ENCODE measurements at regions not wholly inside any gene's neighbourhood (a gene's known extent, or its start where the extent isn't known, plus 50 kb on each side); places are given as distances from the start of the nearest gene placed in this dataset.

DNA sequence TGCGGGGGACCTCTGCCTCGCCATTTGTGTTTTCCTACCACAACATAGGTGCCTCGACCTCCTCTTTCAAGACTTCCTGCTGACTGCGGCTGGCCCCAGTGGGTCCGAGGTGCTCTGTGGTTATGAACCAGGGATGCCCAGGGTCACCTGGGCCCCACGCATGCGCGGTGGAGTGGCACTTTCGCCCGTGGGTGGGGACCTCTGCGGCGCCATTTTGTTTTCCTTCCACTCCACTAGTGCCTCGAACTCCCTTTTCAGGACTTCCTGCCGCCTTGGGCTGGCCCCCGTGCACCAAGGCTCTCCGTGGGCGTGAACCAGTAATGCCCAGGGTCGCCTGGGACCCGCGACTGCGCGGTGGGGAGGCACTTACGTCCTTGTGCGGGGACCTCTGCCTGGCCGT is 351.6 kb downstream of the ALG10 start:
- DNase-seq (ENCODE audit: low read depth, low spot score), result no peak

DNA sequence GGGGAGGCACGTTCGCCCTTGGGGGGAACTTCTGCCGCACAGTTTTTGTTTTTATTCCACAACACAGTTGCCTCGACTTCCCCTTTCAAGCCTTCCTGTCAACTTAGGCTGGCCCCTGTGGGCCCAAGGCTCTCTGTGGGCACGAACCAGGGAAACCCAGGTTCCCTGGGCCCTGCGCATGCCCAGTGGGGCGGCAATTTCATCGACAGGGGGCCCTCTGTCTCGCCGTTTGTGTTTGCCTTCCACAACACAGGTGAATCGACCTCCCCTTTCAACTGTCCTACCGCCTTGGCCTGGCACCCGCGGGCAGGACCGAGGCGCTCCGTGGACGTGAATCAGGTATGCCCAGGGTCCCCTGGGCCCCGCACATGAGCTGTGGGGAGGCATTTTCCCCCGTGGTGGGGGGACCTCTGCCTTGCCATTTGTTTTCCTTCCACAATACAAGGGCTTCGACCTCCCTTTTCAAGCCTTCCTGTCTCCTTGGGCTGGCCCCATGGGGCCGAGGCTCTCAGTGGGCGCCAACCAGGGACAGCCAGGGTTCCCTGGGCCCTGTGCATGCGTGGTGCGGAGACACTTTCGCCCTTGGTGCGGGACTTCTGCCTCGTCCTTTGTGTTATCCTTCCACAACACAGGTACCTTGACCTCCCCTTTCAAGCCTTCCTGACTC is 354.0 kb downstream of the ALG10 start:
- DNase-seq (ENCODE audit: low read depth, low spot score), result no peak

DNA sequence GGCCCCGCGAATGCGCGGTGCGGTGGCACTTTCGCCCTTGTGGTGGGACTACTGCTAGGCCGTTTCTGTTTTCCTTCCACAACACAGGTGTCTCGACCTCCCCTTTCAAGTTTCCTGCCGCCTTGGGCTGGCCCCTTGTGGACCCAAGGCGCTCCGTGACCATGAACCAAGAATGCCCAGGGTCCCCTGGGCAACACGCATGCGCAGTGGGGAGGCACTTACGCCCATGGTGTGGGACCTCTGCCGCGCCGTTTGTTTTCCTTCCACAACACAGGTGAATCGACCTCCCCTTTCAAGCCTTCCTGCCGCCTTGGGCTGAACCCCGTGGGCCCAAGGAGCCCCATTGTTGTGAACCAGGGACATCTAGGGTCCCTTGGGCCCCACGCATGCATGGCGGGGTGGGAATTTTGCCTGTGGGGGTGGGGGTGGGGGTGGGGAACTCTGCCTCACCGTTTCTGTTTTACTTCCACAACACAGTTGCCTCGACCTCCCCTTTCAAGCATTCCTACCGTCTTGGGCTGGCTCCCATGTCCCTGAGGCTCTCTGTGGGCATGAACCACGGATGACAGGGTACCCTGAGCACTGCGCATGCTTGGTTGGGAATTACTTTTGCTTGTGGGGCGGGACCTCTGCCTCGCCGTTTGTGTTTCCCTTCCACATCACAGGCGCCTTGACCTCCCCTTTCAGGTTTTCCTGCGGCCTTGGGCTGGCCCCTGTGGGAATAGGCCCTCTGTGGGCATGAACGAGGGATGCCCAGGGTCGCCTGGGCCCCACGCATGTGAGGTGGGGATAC is 355.1 kb downstream of the ALG10 start:
- DNase-seq (ENCODE audit: low read depth, low spot score), result no peak

DNA sequence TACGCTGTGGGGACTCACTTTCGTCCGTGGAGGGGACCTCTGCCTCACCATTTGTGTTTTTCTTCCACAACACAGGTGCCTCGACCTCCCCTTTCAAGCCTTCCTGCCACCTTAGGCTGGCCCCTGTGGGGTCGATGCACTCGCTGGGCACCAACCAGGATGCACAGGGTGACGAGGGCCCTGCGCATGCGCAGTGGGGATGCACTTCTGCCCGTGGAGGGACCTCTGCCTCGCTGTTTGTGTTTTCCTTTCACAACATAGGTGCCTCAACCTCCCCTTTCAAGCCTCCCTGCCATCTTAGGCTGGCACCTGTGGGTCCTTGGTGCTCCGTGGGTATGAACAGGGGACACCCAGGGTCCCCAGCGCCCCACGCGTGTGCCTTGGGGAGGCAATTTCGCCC is 356.8 kb downstream of the ALG10 start:
- DNase-seq (ENCODE audit: low read depth, low spot score), result no peak

DNA sequence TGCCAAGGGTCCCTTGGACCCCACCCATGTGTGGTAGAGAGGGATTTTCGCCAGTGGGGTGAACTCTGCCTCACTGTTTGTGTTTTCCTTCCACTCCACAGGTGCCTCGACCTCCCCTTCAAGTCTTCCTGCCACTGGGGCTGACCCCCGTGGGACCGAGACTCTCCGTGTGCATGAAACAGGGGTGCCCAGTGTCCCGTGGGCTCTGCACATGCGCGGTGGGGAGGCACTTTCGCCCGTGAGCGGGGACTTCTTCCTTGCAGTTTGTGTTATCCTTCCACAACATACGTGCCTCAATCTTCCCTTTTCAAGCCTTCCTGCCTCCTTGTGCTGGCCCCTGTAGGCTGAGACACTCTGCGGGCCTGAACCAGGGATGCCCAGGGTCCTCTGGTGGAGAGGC is 362.4 kb downstream of the ALG10 start:
- DNase-seq (ENCODE audit: low read depth, low spot score), result no peak

DNA sequence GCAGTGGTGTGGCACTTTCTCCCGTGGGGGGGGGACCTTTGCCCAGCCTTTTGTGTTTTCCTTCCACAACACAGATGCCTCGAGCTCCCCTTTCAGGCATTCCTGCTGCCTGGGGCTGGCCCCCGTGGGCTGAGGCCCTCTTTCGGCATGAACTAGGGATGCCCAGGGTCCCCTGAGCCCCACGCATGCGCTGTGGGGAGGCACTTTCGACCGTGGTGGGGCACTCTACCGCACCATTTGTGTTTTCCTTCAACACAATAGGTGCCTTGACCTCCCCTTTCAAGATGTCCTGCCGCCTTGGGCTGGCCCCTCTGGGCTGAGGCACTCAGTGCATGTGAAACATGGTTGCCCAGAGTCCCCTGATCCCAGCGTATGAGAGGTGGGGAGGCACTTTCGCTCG is 363.7 kb downstream of the ALG10 start:
- DNase-seq (ENCODE audit: low read depth, low spot score), result no peak

DNA sequence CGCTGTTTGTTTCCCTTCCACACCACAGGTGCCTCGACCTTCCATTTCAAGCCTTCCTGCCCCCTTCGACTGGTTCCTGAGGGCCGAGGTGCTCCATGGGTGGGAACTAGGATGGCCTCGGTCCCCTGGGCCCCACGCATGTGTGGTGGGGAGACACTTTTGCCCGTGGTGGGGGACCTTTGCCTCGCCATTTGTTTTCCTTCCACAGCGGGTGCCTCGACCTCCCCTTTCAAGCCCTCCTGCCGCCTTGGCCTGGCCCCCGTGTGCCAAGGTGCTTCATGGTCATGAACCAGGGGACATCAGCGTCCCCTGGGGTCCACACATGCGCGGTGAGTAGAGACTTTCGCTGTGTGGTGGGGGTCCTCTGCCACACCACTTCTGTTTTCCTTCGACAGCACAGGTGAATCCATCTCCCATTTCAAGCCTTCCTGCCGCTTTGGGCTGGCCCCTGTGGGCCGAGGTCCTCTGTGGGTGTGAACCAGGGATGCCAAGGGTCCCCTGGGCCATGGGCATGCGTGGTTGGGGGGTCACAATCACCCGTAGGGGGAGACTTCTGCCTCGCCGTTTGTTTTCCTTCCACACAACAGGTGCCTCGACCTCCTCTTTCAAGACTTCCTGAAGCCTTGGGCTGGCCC is 364.4 kb downstream of the ALG10 start:
- no peak for DNase-seq (ENCODE audit: low read depth, low spot score)

DNA sequence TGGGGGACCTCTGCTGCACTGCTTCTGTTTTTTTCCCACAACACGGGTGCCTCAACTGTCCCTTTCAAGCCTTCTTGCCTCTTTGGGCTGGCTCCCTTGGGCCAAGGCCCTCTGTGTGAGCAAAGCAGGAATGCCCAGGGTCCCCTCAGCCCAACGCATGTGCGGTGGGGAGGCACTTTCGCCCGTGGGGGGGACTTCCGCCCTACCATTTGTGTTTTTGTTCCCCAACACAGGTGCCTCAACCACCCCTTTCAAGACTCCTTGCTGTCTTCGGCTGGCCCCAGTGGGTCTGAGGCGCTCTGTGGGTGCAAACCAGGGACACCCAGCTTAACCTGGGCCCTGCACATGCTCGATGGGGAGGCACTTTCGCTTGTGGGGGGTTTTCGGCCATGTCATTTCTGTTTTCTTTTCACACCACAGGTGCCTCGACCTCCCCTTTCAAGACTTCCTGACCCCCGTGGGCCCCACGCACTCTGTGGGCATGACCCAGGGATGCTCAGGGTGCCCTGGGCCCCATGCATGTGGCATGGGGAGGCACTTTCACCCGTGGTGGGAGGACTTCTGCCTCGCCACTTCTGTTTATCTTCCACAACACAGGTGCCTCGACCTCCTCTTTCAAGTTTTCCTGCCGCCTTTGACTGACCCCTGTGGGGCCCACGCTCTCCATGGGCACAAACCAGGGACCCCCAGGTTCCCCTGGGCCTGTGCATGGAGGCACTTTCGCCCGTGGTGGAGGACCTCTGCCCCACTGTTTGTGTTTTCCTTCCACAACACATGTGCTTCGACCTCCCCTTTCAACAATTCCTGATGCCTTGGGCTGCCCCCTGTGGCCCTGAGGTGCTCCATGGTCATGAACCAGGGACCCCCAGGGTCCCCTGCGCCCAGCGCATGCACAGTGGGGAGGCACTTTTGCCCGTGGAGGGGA is 365.7 kb downstream of the ALG10 start:
- no peak for DNase-seq (ENCODE audit: low read depth, low spot score)

DNA sequence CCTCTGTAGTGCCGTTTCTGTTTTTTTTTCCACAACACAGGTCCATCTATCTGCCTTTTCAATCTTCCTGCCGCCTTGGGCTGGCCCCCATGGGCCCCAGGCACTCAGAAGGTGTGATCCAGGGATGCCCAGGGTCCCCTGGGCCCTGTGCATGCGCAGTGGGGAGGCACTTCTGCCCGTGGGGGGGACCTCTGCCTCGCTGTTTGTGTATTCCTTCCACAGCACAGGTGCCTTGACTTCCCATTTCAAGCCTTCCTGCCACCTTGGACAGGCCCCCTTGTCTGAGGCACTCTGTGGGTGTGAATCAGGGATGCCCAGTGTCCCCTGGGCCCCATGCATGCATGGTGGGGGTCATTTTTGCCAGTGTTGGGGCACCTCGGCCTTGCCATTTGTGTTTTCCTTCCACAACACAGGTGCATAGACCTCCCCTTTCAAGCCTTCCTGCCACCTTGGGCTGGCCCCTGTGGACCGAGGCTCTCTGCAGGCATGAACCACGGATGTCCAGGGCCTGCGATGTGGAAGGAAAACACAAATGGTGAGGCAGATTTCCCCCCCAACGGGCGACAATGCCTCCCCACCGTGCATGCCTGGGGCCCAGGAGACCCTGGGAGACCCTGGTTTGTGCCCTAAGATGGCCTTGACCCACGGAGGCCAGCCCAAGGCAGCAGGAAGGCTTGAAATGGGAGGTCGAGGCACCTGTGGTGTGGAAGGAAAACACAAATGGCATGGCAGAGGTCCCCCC is 366.5 kb downstream of the ALG10 start:
- DNase-seq (ENCODE audit: low read depth, low spot score), result no peak

DNA sequence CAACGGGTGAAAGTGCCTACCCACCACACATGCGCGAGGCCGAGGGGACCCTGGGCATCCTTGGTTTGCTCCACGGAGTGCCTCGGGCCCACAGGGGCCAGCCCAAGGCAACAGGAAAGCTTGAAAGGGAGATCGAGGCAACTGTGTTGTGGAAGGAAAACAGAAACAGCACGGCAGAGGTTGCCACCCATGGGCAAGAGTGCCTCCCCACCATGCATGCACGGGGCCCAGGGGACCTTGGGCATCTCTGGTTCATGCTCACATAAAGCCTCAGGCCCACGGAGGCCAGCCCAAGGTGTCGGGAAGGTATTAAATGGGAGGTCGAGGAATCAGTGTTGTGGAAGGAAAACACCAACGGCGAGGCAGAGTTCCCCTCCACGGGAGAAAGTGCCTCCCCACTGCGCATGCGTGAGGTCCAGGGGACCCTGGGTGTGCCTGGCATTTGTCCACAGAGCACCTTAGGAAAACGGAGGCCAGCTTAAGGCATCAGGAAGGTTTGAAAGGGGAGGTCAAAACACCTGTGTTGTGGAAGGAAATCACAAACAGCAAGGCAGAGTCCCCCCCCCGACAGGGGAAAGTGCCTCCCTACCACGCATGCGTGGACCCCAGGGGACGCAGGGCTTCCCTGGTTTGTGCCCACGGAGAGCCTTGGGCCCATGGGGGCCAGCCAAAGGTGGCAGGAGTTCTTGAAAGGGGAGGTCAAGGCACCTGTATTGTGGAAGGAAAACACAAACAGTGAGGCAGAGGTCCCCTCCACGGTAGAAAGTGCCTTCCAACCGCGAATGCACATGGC is 367.3 kb downstream of the ALG10 start:
- no peak for DNase-seq (ENCODE audit: low read depth, low spot score)

DNA sequence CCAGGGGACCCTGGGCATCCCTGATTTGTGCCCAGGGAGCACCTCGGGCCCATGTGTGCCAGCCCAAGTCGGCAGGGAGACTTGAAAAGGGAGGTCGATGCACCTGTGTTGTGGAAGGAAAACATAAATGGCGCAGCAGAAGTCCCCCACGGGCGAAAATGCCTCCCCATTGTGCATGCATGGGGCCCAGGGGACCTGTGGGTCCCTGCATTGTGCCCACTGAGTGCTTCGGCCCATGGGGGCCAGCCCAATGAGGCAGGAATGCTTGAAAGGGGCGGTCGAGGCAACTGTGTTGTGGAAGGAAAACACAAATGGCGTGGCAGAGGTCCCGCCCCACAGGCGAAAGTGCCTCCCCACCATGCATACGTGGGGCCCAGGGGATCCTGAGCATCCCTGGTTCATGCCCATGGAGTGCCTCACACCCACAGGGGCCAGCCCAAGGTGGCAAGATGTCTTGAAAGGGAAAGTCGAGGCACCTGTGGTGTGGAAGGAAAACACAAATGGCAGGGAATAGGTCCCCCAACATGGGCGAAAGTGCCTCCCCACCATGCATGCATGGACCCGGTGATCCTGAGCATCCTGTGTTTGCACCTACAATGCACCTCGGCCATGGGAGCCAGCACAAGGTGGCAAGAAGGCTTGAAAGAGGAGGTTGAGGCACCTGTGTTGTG is 368.0 kb downstream of the ALG10 start:
- DNase-seq (ENCODE audit: low read depth, low spot score), result no peak

DNA sequence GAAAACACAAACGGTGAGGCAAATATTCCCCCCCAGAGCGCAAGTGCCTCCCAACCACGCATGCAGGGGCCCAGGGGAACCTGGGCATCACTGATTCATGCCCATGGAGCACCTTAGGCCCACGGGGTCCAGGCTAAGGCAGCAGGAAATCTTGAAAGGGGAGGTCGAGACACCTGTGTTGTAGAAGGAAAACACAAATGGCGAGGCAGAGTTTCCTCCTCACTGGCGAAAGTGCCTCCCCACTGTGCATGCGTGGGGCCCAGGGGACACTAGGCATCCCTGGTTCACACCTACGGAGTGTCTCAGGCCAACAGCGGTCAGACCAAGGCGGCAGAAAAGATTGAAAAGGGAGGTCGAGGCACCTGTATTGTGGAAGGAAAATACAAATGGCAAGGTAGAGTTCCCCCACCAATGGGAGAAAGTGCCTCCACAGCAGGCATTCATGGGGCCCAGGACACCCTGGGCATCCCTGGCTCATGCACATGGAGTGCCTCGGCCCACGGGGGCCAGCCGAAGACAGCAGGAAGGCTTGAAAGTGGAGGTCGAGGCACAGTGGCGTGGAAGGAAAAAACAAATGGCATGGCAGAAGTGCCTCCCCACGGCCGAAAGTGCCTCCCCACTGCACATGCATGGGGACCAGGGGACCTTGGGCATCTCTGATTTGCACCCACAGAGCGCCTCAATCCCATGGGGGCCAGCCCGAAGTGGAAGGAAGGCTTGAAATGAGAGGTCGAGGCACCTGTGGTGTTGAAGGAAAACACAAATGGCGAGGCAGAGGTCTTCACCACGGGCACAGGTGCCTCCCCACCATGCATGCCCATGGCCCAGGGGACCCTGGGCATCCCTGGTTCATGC is 368.8 kb downstream of the ALG10 start:
- DNase-seq (ENCODE audit: low read depth, low spot score), result no peak

DNA sequence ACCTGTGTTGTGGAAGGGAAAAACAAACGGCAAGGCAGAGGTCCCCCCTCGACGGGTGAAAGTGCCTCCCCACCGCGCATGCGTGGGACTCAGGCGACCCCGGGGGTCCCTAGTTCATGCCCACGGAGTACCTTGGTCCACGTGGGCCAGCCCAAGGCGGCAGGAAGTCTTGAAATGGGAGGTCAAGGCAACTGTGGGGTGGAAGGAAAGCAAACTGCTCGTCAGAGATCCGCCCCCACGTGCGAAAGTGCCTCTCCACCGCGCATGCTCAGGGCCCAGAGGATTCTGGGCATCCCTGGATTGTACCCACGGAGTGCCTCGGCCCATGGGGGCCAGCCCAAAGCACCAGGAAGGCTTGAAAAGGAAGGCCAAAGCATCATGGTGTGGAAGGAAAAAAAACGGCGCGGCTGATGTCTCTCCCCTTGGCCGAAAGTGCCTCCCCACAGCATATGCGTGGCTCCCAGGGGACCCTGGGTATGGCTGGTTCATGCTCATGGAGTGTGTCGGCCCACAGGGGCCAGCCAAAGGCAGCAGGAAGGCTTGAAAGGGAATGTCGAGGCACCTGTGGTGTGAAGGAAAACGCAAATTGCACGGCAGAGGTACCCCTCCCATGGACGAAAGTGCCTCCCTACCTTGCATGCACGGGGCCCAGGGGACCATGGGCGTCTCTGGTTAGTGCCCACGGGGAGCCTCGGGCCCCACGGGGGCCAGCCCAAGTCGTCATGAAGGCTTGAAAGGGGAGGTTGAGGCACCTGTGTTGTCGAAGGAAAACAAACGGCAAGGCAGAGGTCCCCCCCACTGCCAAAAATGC is 369.7 kb downstream of the ALG10 start:
- DNase-seq (ENCODE audit: low read depth, low spot score), result no peak

DNA sequence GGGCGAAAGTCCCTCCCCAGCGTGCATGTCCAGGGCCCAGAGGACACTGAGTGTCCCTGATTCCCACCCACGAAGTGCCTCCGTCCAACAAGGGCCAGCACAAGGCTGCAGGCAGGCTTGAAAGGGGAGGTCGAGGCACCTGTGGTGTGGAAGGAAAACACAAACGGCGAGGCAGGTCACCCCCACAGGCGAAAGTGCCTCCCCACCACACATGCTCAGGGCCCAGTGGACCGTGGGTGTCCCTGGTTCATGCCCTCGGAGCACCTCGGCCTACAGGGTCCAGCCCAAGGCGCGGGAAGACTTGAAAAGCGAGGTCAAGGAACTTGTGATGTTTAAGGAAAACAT is 370.4 kb downstream of the ALG10 start:
- no peak for DNase-seq (ENCODE audit: low read depth, low spot score)

DNA sequence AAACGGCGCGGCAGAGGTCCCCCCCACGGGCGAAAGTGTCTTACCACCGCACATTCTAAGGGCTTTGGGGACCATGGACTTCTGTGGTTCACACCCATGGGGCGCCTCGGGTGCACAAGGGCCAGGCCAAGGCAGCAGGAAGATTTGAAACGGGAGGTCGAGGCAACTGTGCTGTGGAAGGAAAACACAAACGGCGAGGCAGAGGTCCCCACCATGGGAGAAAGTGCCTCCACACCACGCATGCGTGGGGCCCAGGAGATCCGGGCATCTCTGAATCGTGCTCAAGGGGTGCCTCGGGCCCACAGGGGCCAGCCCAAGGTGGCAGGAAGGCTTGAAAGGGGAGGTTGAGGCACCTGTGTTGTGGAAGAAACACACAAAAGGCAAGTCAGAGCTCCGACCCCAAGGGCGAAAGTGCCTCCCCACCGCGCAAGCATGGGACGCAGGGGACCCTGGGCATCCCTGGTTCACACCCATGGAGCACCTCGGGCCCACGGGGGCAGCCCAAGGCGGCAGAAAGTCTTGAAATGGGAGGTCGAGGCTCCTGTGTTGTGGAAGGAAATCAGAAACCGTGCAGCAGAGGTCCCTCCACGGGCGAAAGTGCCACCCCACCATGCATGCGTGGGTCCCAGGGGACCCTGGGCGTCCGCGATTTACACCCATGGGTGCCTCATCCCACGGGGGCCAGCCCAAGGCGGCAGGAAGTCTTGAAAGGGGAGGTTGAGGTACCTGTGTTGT is 371.0 kb downstream of the ALG10 start:
- DNase-seq (ENCODE audit: low read depth, low spot score), result no peak

DNA sequence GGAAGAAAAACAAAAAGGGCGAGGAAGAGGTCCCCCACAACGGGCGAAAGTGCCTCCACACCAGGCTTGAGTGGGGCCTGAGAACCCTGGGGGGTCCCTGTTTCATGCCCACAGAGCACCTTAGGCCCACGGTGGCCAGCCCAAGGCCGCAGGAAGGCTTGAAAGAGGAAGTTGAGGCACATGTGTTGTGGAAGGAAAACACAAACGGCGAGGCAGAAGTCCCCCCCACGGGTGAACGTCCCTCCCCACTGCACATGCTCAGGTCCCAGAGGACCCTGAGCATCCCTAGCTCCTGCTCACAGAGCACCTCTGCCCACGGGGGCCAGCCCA is 371.5 kb downstream of the ALG10 start:
- DNase-seq (ENCODE audit: low read depth, low spot score), result no peak

DNA sequence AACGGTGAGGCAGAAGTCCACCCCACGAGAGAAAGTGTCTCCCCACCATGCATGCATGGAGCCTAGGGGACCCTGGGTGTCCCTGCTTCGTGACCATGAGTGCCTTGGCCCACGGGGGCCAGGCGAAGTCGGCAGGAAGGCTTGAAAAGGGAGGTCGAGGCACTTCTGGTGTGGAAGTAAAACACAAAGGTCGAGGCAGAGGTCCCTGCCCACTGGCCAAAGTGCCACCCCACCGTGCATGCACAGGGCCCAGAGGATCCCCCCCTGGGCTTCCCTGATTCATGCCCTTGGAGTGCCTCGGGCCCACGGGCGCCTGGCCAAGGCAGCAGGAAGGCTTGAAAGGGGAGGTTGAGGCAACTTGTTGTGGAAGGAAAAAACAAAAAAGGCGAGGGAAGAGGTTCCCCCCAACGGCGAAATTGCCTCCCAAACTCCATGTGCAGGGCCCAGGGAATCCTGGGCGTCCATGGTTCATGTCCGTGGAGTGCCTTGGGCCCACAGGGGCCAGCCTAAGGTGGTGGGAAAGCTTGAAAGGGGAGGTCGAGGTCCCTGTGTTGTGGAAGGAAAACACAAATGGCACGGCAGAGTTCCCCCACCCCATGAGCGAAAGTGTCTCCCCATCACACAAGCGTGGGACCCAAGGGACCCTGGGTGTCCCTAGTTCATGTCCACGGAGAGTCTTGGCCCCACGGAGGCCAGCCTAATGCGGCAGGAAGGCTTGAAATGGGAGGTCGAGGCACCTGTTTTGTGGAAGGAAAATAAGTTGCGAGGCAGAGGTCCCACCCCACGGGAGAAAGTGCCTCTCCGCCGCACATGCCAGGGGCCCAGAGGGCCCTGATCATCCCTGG is 372.1 kb downstream of the ALG10 start:
- no peak for DNase-seq (ENCODE audit: low read depth, low spot score)

Data from ELF-1 (cell line).